Pancreas (tissue), 10 donors: ENCODE measurements at regions not wholly inside any gene's neighbourhood (a gene's known extent, or its start where the extent isn't known, plus 50 kb on each side); places are given as distances from the start of the nearest gene placed in this dataset.

ENCODE experiments used
- ATAC-seq, 4 donors: fragments of 200-7000 bp; cut with Tn5 transposase; one replicate each; pipeline versions ENCODE4 v1.8.0 to v1.9.1; 2020; ENCODE audit warnings: mild to moderate bottlenecking in 4 of 4, moderate library complexity in 4 of 4
- DNase-seq, 6 donors: peaks; one replicate each; pipeline ENCODE4 v3.0.0-alpha.2; 2020
- FAIRE-seq: peaks from 2 replicates; lab custom pipeline; 2012; peaks lifted over from hg19 to GRCh38; lab: Jason Lieb, UNC
- H3K27ac ChIP-seq, 4 donors: fragments of 200-600 bp; sonication (generic); 1 replicate in 3 of 4; 2 replicates in 1 of 4; pipeline versions ENCODE4 v1.5.0 to v1.8.0; 2020
- H3K27me3 ChIP-seq, 4 donors: fragments of 200-600 bp; one replicate each; pipeline ENCODE4 v1.8.0; 2021
- H3K36me3 ChIP-seq, 3 donors: fragments of 200-600 bp; sonication (generic) in 1 of 3; one replicate each; pipeline versions ENCODE4 v1.5.0 to v1.8.0; 2020 to 2021
- H3K4me1 ChIP-seq, 3 donors: fragments of 200-600 bp; one replicate each; pipeline ENCODE4 v1.8.0; 2021
- H3K4me3 ChIP-seq, 4 donors: fragments of 200-600 bp; sonication (generic) in 2 of 4; one replicate each; pipeline versions ENCODE4 v1.5.0 to v1.8.0; 2020 to 2021
- H3K9me3 ChIP-seq, 4 donors: fragments of 200-600 bp; one replicate each; pipeline ENCODE4 v1.8.0; 2021
- CTCF ChIP-seq, 4 donors: fragments of 200-600 bp; sonication (generic) in 3 of 4; IDR thresholded peaks; one replicate each; pipeline versions ENCODE4 v1.5.0 to v1.8.0; 2021; ENCODE audit warnings: antibody characterized with exemption in 4 of 4
- WGBS, 2 donors: extraction: QIAGEN DNeasy Blood & Tissue Kit; methylation state at CpG; one replicate each; pipeline ENCODE4 v1.1.7; 2013; 5-methylcytosine and 5-hydroxymethylcytosine counted together
- intact Hi-C, 3 donors: fragments of 100-400 bp; cut with DNase I; formaldehyde crosslinking; loops; one replicate each; pipeline versions ENCODE4 v1.11.1 to v1.14.2; 2022
- donor health status: healthy with polysubstance abuse.
- donor health status: DM: no; HTN: no; CAD: no; lungs with moderate emphysema.
- donor health status: DM: no; HTN: no; CAD: no.
- donor health status: control.
- donor health status: control.
- donor health status: Bipolar disorder and iron deficiency.
- donor health status: DM: yes; HTN: yes; CAD: no.
- donor health status: DM: no; HTN: no; CAD: no.
- donor health status: DM: no; HTN: no; CAD: no.
- donor health status: DM: yes; HTN: yes; CAD: no.

GRCh38 chr16:13324851-13325250 is 423.5 kb downstream of the SHISA9 start:
- no peaks in the 10 kb centered on the region for H3K36me3 ChIP-seq
- DNase-seq (no peak), FAIRE-seq (no peak), ATAC-seq (no peak)
- WGBS, 2 donors, result 40 to 44% methylated on average over 2 of the region's 2 CpGs
- no peak overlapping the region for H3K27ac ChIP-seq
- H3K4me3 ChIP-seq, result no peak overlapping the region
- no peaks in the 10 kb centered on the region for H3K4me1 ChIP-seq
- intact Hi-C loops, result no loop called here
- H3K27me3 ChIP-seq, result no peaks in the 10 kb centered on the region
- no peak for TF ChIP-seq CTCF (IDR thresholded peaks at IDR 0.05)
- H3K9me3 ChIP-seq, result no peaks in the 10 kb centered on the region

GRCh38 chr16:13325396-13325795 is 424.0 kb downstream of the SHISA9 start:
- no peak for DNase-seq
- 45 to 56% methylated on average over 5 of the region's 5 CpGs for WGBS, 2 donors

GRCh38 chr16:13331918-13332317 is 430.5 kb downstream of the SHISA9 start:
- Histone ChIP-seq H3K36me3 (no peaks in the 10 kb centered on the region), H3K4me1 (no peaks in the 10 kb centered on the region), H3K27me3 (no peaks in the 10 kb centered on the region), H3K27ac (no peak overlapping the region), H3K4me3 (no peak overlapping the region), H3K9me3 (no peaks in the 10 kb centered on the region)
- FAIRE-seq, result no peak
- no peak for DNase-seq
- TF ChIP-seq CTCF (IDR thresholded peaks at IDR 0.05), result no peak
- 66 to 75% methylated on average over 2 of the region's 2 CpGs for WGBS, 2 donors
- intact Hi-C loops, result no loop called here
- no peak for ATAC-seq

More at GRCh38 chr16:13325396-13325795, 424.0 kb downstream of the SHISA9 start:
- FAIRE-seq (no peak), ATAC-seq (no peak)
- Histone ChIP-seq H3K4me3 (no peak overlapping the region), H3K4me1 (no peaks in the 10 kb centered on the region), H3K9me3 (no peaks in the 10 kb centered on the region), H3K36me3 (no peaks in the 10 kb centered on the region), H3K27ac (no peak overlapping the region), H3K27me3 (no peaks in the 10 kb centered on the region)
- TF ChIP-seq CTCF (IDR thresholded peaks at IDR 0.05), result no peak
- intact Hi-C loops, result no loop called here

- FAIRE-seq, result no peak
- Histone ChIP-seq H3K27me3 (no peaks in the 10 kb centered on the region), H3K9me3 (no peaks in the 10 kb centered on the region), H3K4me1 (no peaks in the 10 kb centered on the region), H3K27ac (no peak overlapping the region), H3K4me3 (no peak overlapping the region), H3K36me3 (no peaks in the 10 kb centered on the region)
- DNase-seq, result no peak
- intact Hi-C loops, result no loop called here
- no peak for ATAC-seq
- no peak for TF ChIP-seq CTCF (IDR thresholded peaks at IDR 0.05)
- 50 to 51% methylated on average over 7 of the region's 7 CpGs for WGBS, 2 donors
Measured at GRCh38 chr16:13332713-13333255, 431.4 kb downstream of the SHISA9 start.

GRCh38 chr16:13333336-13333735 is 431.9 kb downstream of the SHISA9 start:
- H3K27ac ChIP-seq, result no peak overlapping the region
- FAIRE-seq, result no peak
- H3K36me3 ChIP-seq, result no peaks in the 10 kb centered on the region
- WGBS, 2 donors, result 47 to 63% methylated on average over 2 of the region's 2 CpGs
- intact Hi-C loops, result no loop called here
- DNase-seq, result no peak
- H3K4me3 ChIP-seq, result no peak overlapping the region
- H3K4me1 ChIP-seq, result no peaks in the 10 kb centered on the region
- no peaks in the 10 kb centered on the region for H3K9me3 ChIP-seq
- H3K27me3 ChIP-seq, result no peaks in the 10 kb centered on the region
- TF ChIP-seq CTCF (IDR thresholded peaks at IDR 0.05), result no peak
- ATAC-seq, result no peak
